Thymus (tissue), 11 donors: ENCODE measurements at regions not wholly inside any gene's neighbourhood (a gene's known extent, or its start where the extent isn't known, plus 50 kb on each side); places are given as distances from the start of the nearest gene placed in this dataset.

Experiments
- DNase-seq, 9 donors: peaks; one replicate each; pipeline ENCODE4 v3.0.0-alpha.2; 2013; ENCODE audit warnings: low spot score in 9 of 9, low read depth in 6 of 9, missing footprints in 1 of 9
- H3K27ac ChIP-seq, 2 donors: one replicate each; pipeline ENCODE4 v1.5.1; 2013; ENCODE audit warnings: control low read depth in 1 of 2, low read depth in 1 of 2, low read length in 1 of 2, mild to moderate bottlenecking in 1 of 2, moderate library complexity in 1 of 2
- H3K27me3 ChIP-seq, 2 donors: one replicate each; pipeline ENCODE4 v1.5.1; 2013; ENCODE audit warnings: low read length in 1 of 2; ENCODE audit not compliant: control insufficient read depth in 2 of 2, insufficient read depth in 1 of 2
- H3K36me3 ChIP-seq, 2 donors: one replicate each; pipeline ENCODE4 v1.5.1; 2013; ENCODE audit warnings: low read length in 1 of 2, mild to moderate bottlenecking in 1 of 2, moderate library complexity in 1 of 2; ENCODE audit not compliant: control insufficient read depth in 2 of 2, insufficient read depth in 2 of 2
- H3K4me1 ChIP-seq, 2 donors: one replicate each; pipeline ENCODE4 v1.5.1; 2013; ENCODE audit warnings: low read length in 2 of 2; ENCODE audit not compliant: control insufficient read depth in 2 of 2, insufficient read depth in 2 of 2
- H3K4me3 ChIP-seq, 2 donors: one replicate each; pipeline ENCODE4 v1.5.1; 2013; ENCODE audit warnings: low read length in 2 of 2, control low read depth in 1 of 2, mild to moderate bottlenecking in 1 of 2
- H3K9me3 ChIP-seq, 2 donors: one replicate each; pipeline ENCODE4 v1.5.1; 2013; ENCODE audit warnings: low read length in 1 of 2, mild to moderate bottlenecking in 1 of 2; ENCODE audit not compliant: control insufficient read depth in 2 of 2, insufficient read depth in 1 of 2
- WGBS: extraction: QIAGEN DNeasy Blood & Tissue Kit; methylation state at CpG from one replicate; pipeline ENCODE4 v1.1.7; 2013; 5-methylcytosine and 5-hydroxymethylcytosine counted together
- donor health status: healthy.

DNA sequence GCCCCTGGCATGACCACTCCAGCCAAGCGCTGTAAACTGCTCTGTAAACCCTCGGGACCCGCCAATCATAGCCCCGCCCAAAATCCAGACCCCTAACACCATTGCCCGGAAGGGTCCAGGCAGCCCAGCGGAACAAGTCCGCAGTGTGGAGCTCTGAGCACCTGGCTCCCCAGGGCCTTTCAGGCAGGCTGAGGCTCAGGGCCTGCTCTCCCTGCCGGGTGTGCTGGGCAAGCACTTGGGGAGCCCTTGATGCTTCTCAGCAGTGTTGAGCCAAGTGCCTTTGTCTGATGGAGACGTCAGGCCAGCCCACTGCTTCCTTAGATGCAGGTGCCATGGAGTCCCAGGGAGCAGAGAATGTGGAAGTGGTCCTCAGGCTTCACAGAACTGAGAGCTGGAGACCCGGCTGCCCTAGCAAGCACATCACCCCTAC lies 106.2 kb downstream of the TLE3 start:
- H3K27me3 ChIP-seq = peaks cover 0 to 30% of the 10 kb centered on the region in 2 donors
- H3K36me3 ChIP-seq = no peaks in the 10 kb centered on the region
- no peak for DNase-seq
- H3K9me3 ChIP-seq = no peaks in the 10 kb centered on the region
- H3K4me1 ChIP-seq = no peaks in the 10 kb centered on the region
- no peak overlapping the region for H3K27ac ChIP-seq
- no peak overlapping the region for H3K4me3 ChIP-seq
- 94% methylated on average over 10 of the region's 10 CpGs for WGBS

DNA sequence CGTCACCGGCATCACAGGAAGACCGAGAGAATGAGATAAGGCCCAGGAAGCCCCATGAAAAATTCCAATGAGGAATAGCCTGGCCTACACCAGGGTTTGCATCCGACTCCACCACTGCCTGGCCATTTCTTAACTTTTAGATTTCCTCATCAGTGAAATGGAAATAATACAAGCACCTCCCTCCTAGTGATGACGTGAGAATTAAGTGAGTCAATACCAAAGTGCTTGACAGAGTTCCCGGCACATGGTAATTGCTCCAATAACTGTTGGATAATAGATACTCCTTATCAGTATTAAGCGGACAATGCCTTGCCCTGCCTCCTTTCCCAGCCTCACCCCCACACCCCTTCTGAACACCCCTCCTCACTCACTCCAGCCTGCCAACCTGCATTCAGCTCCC lies 105.4 kb downstream of the TLE3 start:
- 97% methylated on average over 7 of the region's 7 CpGs for WGBS
- DNase-seq = no peak
- Histone ChIP-seq H3K27ac (no peak overlapping the region), H3K4me3 (no peak overlapping the region), H3K36me3 (no peaks in the 10 kb centered on the region), H3K4me1 (no peaks in the 10 kb centered on the region), H3K27me3 (peaks cover 0 to 27% of the 10 kb centered on the region in 2 donors), H3K9me3 (no peaks in the 10 kb centered on the region)

DNA sequence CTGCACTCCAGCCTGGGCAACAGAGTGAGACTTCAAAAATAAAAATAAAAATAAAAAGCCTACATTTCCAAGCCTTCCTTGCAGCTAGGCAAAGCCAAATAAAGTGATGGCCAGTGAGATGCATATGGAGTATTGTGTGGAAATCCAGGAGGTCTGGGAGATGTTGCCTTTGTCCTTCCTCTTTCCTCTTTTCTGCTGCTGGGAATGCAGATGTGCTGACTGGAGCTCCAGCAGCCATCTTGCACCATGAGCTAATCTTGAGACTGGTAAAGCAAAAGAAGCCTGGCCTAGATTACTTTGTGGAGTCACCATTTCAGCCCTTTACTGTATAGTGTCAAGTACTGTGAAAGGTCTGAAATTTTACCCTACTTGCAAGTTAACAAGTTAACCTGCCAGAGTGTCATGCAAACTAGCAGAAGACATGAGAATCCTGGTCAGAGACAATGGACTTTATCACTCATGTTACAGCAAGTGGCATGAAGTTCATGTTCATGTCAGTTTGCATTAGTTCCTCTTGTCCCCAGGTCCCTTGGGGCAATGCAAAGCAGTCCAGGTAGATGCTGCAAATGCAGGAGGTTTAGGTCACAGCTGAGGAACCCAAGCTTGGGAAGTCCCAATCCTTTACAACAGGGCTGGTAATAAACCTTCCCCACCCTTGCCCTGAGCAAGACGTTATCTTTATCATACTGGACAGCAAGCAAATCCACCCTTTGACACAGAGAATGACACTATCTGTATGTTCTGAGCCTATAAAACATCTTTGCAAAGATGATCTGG lies 103.1 kb downstream of the TLE3 start:
- DNase-seq = no peak
- no peaks in the 10 kb centered on the region for H3K4me1 ChIP-seq
- H3K4me3 ChIP-seq = no peak overlapping the region
- H3K36me3 ChIP-seq = no peaks in the 10 kb centered on the region
- no peaks in the 10 kb centered on the region for H3K9me3 ChIP-seq
- peaks cover 0 to 18% of the 10 kb centered on the region in 2 donors for H3K27me3 ChIP-seq
- 79% methylated on average over 1 of the region's 1 CpG for WGBS
- H3K27ac ChIP-seq = no peak overlapping the region

DNA sequence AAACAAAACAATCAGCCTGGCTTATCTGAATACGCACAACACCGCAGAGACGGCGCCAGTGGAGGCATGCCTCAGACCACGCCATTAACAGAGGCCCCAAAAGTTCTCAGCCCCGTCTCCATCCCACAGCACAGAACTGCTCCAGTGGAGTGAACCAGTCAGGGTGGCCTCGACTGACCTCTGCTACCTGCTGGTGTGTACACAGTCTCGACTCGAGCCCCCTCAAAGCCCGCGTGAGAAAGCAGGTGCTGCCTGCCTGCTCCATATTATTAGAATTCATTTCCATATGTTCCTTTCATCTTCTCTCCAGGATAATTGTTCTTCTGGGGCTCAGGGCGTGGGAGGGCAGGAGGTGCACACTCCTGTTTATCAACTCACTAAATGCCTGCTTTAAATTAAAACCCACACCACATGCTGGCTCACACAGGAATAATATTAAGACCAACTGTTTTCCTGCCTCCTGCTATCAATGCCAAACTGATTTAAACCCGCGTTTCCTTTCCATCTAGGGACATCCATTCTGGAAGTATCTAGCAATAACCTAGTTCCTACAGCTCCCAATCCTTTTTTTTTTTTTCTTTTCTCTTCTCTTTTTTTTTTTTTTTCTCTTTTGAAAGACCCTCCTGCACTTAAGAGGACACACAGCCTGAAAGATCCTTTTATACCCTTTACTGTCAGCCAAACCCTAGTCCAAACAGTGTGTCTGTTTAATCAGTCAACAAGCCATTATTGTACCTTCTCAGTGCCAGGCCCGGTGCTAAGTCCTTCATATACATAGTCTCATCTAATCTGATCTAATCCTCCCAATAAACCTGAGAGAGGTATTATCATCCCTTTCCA lies 101.2 kb downstream of the TLE3 start:
- 95% methylated on average over 15 of the region's 15 CpGs for WGBS
- H3K4me3 ChIP-seq = no peak overlapping the region
- no peaks in the 10 kb centered on the region for H3K9me3 ChIP-seq
- H3K27me3 ChIP-seq = peaks cover 0 to 5% of the 10 kb centered on the region in 2 donors
- H3K36me3 ChIP-seq = no peaks in the 10 kb centered on the region
- no peaks in the 10 kb centered on the region for H3K4me1 ChIP-seq
- no peak overlapping the region for H3K27ac ChIP-seq
- DNase-seq = no peak

DNA sequence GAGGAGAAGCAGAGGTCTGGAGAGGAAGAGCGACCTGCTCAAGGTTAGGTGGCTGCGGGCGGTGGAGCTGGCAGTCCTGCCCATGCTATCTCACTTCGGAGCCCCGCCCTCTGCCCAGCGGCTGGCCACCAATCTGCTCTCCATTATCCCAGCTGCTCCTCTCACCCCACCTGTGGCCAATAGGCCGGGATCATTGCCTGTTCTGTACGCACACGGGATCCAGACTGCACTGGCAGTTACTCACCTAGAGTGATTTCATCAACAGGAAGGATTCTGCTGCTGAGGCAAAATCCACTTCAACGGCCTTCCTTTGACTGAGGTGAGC lies 100.6 kb downstream of the TLE3 start:
- DNase-seq = no peak
- no peaks in the 10 kb centered on the region for H3K9me3 ChIP-seq
- WGBS = 95% methylated on average over 10 of the region's 10 CpGs
- H3K27me3 ChIP-seq = peaks cover 0 to 3% of the 10 kb centered on the region in 2 donors
- no peak overlapping the region for H3K4me3 ChIP-seq
- H3K27ac ChIP-seq = no peak overlapping the region
- H3K4me1 ChIP-seq = no peaks in the 10 kb centered on the region
- no peaks in the 10 kb centered on the region for H3K36me3 ChIP-seq
